HG03095 (cell line): ENCODE measurements at regions not wholly inside any gene's neighbourhood (a gene's known extent, or its start where the extent isn't known, plus 50 kb on each side); places are given as distances from the start of the nearest gene placed in this dataset.

ENCODE experiments used
- ATAC-seq: cut with Tn5 transposase; IDR thresholded peaks from one replicate; pipeline ENCODE4 v1.9.1; 2021; ENCODE audit warnings: moderate library complexity; ENCODE audit not compliant: unreplicated experiment

GRCh38 chr13:50587115-50587514 lies 256.4 kb downstream of the DLEU7 start:
- no peak for ATAC-seq

GRCh38 chr13:50587645-50588373 lies 255.7 kb downstream of the DLEU7 start:
- ATAC-seq = no peak

DNA sequence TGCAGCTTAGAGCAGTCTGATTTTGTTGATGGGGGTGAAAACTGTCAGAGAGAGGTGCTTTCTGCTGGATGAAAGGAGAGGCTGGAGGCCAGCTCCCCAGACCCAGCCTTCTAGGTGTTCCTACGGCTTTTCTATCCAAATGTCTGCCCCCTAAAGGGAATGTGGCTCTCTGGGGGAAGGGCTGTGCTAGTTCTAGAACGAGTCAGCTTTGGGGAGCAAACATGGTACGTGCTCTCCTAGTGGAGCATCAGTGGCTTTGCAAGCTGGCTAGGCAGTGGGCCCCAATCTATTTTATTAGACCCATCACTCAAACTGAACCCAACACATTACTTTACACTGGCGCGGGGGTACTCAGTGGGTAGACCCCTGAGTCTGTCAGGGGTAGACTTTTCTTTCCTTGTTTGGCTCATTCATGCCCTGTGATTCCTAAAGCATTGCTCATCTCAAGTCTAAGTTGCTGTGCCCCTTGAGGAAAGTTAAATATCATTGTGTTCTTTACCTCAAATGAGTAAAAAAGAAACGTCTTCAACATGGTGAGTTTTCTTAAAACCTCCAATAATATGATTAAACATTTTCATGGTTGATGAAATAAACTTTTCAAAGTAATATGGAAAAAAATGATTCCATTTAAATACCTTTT lies 254.9 kb downstream of the DLEU7 start:
- no peak for ATAC-seq

DNA sequence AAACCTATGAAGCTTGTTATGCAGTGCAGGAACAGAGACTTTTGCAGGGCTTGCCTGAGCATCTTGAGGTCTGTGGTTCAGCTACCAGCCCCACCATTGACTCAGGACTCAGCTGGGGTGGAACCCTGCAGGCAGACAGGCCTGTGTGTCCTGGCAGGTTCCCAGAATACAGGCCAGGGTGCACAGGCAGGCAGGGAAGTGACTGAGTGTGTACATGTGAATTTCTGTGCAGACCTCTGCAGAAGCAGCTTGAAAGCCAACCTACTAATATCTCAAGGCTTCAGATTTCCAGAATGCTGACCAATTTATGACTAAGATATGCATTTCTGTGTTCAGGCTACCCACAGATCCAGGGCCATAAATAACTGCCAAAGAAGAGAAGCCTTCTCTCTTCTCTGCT lies 254.4 kb downstream of the DLEU7 start:
- no peak for ATAC-seq

DNA sequence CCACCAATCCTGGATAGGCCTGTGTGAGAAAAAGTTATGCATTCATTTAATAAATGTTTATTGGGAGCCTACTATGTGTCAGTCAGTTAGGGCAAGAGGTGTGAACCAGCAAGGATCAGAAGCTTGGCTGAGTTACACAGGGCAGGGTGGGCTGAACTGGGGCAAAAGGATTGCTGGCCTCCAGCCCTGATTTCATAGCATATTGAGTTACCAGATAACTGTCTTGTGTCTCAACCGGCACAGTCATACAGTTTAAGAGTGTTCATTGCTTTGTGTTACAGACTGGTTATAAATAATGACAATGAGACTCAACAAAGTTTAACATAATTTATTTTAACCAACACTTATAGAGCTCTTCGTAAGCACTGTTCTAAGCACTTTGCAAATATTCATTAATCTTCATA lies 253.8 kb downstream of the DLEU7 start:
- no peak for ATAC-seq

DNA sequence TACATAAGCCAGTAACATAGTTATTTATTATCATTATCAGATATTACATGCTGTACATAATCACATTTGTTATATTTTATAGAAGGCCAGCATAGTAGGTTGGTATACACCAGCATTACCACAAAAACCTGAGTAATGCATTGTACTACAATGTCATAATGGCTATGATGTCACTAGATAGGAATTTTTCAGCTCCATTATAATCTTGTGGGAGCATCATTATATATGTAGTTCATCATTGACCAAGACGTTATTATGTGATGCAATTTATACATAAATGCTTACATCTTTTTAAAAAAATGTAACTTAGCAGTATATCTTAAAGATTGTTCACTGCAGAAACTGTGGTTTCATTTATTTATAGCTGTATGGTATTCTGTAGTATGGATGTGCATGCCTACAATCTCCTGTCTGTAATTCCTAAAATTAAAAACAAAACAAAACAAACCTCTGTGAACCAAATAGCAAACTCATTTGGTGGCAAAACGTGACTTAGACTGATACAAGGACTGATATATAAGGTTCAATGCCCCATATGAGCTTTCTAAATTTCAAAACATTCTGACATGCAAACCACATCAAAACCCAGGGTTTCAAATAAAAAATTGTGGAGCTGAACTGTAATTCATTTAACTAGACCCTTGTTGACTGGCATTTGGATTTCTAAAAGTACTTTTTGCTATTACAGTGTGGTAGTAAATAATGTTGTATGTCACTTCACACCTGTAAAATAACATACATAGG lies 250.9 kb downstream of the DLEU7 start:
- no peak for ATAC-seq

- ATAC-seq = no peak
These were observed 250.3 kb downstream of the DLEU7 start for GRCh38 chr13:50593207-50593606.

- peak; percentile 94 for ATAC-seq
These were observed 249.0 kb downstream of the DLEU7 start for GRCh38 chr13:50594276-50595051.

- ATAC-seq = no peak
These were observed 248.3 kb downstream of the DLEU7 start for GRCh38 chr13:50595196-50595595.

GRCh38 chr13:50596156-50596555 lies 247.3 kb downstream of the DLEU7 start:
- no peak for ATAC-seq

DNA sequence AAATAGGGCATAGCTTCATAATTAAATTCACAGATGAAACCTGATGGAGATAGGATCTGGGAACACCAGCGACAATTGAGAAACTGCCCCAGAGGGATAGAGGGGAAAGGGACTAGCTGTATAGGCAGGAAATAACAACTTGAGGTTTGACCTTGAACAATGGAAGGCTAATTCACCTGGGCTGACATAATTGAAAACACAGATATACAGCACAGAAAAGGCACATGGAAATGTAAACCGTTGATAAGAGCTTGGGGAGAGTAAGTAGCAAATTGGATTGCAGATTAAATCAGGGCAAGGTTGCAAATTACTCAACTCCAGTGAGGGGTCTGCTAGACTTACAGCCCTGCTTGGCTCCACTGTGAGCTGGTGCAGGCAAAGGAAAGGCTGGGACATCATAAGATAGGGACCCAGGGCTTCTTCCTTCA lies 246.7 kb downstream of the DLEU7 start:
- ATAC-seq = no peak

DNA sequence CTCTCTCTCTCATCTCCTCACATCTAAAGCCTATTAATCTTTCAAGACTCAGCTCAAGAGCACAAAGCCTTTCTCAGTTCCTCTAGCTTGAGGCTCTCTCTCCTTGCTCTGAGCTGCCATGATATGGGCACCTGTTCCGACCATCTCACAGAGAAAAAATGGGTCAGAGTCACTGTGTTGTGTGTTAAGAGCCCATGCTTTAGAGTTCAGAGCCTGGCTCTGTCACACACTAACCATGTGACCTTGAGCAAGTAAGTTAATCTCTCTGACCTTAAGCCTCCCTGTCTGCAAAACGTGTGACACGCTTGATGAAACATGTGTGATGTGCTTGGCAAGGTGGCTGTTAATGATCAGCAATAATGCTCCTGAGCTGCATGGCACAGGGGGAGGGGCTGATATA lies 245.2 kb downstream of the DLEU7 start:
- no peak for ATAC-seq

- no peak for ATAC-seq
These were observed 244.4 kb downstream of the DLEU7 start for GRCh38 chr13:50599046-50599445.

DNA sequence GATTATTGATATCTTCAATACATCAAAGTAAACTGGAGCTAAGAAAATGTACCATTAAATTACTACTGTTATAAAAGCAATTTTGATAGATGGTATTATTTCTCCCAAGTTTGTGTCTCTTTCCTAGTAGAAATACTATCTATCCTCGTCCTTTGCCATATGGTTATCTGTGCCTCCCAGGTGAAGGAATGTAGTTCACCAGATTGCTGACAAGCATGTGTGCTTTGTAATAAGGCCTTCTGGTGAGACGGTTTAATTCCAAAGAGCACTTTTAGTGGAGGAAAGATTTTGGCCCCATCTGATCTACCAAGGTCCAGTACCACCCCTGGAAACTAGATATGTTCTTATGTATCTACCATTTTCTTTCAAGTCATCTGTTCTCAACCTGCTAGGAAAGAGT lies 243.6 kb downstream of the DLEU7 start:
- ATAC-seq = no peak

DNA sequence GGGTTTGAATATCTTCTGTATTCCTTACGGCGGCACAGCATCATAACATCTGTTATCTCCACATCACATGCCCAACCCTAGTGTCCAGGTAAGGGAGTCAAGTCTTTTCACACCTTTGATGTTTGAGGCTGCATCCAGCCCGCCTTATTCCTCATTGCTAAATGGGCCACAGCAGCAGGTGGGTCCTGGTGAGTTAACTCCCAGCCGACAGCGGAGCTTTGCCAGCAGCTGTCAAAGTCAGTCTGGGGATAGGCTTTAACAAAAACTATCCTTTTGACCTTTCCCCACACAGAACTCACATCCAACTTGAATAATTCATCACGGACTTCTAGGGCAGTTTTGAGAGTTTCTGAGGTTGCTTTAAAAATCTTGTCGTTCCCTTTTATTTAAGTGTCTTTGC lies 235.1 kb downstream of the DLEU7 start:
- ATAC-seq = no peak

GRCh38 chr13:50609011-50609410 lies 234.5 kb downstream of the DLEU7 start:
- no peak for ATAC-seq

DNA sequence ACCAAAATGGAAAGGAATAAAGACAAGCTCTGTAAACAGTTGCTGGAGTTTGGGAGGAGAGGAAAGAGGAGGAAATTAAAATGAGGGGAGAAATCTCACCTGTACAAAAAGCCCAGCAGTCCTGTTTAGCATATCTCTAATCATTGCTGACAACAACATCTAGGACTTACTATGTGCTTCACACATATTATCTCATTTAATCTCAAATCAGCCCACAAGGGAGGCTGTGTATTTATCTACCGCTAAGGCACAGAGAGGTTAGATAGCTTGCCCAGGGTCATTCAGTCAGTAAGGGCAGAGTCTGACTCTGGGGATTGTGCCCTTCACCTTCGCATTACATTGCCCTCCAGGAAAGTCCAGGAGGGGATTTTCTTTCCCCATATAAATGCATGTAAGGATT lies 233.3 kb downstream of the DLEU7 start:
- no peak for ATAC-seq

DNA sequence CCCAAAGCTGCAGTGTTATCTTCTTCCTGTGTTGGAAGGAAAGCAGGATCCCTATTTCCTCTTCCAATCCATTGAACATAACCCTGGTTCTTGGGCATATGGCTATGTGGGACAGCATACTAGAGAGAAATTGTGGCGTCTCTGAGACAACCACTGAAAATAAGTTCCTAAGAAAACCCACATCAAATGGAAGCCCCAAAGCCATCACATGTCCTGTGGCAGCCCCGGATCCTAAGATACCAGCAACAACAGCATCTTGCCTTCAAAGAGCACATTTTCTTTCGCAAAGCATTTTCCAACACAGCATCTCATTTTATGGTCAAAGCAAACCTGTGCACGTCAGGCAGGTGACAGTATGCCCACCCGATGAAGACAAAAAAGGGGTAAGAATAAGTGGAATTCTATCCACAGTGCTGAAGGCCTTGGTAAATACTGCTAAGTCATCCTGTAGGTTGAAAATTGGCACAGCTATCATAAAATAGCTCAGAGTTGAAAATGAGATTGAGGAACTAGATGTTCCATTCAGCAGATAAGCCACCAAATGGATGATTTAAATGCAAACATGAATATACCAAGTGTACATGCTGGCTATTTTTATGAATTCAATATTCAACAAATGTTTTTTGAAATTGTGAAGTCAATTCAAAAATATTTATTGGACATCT lies 232.2 kb downstream of the DLEU7 start:
- ATAC-seq = no peak

GRCh38 chr13:50612717-50613116 lies 230.8 kb downstream of the DLEU7 start:
- no peak for ATAC-seq

DNA sequence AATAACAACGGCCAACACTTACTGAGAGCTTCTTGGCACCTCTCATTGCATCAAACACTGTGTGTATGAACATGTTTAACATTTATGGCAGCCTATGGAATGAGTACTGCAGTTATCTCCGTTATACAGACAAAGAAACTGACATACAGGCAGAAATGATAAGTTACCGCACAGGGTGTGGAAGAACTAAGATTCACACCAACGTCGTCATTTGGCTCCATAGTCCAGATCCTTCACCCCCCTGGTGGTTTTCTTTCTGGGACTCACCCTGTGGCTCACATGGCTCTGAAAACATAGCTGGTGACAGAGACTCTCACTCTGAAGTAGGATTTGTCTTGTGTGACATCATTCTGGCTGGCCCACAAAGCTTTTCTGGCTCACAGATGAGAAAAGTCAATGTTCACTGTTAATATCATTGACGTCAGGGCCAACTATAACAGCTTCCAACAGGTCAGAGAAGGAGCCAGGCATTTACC lies 230.1 kb downstream of the DLEU7 start:
- no peak for ATAC-seq

- ATAC-seq = no peak
These were observed 228.3 kb downstream of the DLEU7 start for GRCh38 chr13:50615234-50615633.
